ENCODE measurements at regions not wholly inside any gene's neighbourhood (a gene's known extent, or its start where the extent isn't known, plus 50 kb on each side); places are given as distances from the start of the nearest gene placed in this dataset.

DNA sequence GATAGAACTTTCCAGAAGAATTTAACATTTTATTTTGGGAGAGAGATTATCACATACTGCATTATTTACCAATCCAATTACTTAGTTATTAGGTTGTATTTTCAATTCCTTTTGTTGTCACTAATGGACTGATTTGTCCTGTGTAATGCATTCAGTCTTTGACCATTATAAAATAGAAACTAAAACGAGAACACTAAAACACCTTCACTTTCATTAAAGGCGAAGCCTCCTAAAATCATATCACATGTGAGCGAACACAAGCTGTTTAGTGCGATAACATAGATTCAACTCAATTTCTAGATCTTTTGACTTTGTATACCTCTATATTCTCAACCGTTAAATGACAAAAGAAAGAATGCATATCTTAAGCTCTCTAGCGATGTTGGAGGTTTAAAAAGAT is 253.4 kb downstream of the VGLL3 start:
- H3K27me3 ChIP-seq (ENCODE audit: control insufficient read depth in 1 of 2, insufficient read depth in 2 of 2, low read length in 1 of 2) = no peaks in the 10 kb centered on the region
- no peak overlapping the region for H3K27ac ChIP-seq (ENCODE audit: low read depth in 1 of 2, low read length in 2 of 2)
- no peaks in the 10 kb centered on the region for H3K4me1 ChIP-seq (ENCODE audit: control insufficient read depth in 1 of 2, insufficient read depth in 2 of 2, low read length in 2 of 2)
- H3K4me3 ChIP-seq (ENCODE audit: low read length in 2 of 2) = no peak overlapping the region
- no peaks in the 10 kb centered on the region for H3K36me3 ChIP-seq (ENCODE audit: control insufficient read depth in 1 of 2, insufficient read depth in 2 of 2, low read length in 1 of 2)
- ATAC-seq (ENCODE audit: low FRiP score) = no peak
- intact Hi-C loops (cut with DNase I) = no loop called here
- 89 to 90% methylated on average over 6 of the region's 6 CpGs for WGBS, 2 donors
- no peak for DNase-seq
- H3K9me3 ChIP-seq (ENCODE audit: control insufficient read depth, low read length) = no peaks in the 10 kb centered on the region

DNA sequence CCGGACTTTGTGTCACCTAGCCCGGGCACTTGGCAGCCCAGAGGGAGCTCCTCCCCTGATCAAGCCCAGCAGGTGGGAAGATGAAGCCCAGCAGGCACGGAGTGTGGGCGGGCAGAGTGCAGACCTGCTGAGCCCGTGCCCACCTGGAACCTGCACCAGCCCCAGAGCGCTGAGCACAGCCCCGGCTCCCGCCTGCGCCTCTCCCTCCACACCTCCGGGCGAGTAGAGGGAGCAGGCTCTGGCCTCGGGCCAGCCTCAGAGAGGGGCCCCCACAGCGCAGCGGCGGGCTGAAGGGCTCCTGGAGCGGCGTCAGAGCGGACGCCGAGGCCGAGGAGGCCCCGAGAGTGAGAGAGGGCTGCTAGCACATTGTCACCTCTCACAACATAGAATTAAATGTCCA is 257.7 kb downstream of the VGLL3 start:
- Histone ChIP-seq H3K4me1 (ENCODE audit: control insufficient read depth in 1 of 2, insufficient read depth in 2 of 2, low read length in 2 of 2) (no peaks in the 10 kb centered on the region), H3K4me3 (ENCODE audit: low read length in 2 of 2) (no peak overlapping the region), H3K9me3 (ENCODE audit: control insufficient read depth, low read length) (peaks cover 3% of the 10 kb centered on the region), H3K36me3 (ENCODE audit: control insufficient read depth in 1 of 2, insufficient read depth in 2 of 2, low read length in 1 of 2) (no peaks in the 10 kb centered on the region), H3K27me3 (ENCODE audit: control insufficient read depth in 1 of 2, insufficient read depth in 2 of 2, low read length in 1 of 2) (no peaks in the 10 kb centered on the region), H3K27ac (ENCODE audit: low read depth in 1 of 2, low read length in 2 of 2) (no peak overlapping the region)
- ATAC-seq (ENCODE audit: low FRiP score) = no peak
- intact Hi-C loops (cut with DNase I) = no loop called here
- WGBS, 2 donors = 92 to 94% methylated on average over 22 of the region's 22 CpGs
- no peak for DNase-seq

DNA sequence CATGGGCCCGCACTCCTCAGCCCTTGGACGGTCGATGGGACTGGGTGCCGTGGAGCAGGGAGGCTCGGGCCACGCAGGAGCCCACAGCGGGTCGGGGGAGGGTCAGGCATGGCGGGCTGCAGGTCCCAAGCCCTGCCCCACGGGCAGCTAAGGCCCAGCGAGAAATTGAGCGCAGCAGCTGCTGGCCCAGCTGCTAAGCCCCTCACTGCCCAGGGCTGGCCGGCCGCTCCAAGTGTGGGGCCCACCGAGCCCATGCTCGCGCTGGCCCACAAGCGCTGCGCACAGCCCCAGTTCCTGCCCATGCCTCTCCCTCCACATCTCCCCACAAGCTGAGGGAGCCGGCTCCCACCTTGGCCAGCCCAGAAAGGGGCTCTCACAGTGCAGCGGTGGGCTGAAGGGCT is 259.4 kb downstream of the VGLL3 start:
- no peaks in the 10 kb centered on the region for H3K27me3 ChIP-seq (ENCODE audit: control insufficient read depth in 1 of 2, insufficient read depth in 2 of 2, low read length in 1 of 2)

DNA sequence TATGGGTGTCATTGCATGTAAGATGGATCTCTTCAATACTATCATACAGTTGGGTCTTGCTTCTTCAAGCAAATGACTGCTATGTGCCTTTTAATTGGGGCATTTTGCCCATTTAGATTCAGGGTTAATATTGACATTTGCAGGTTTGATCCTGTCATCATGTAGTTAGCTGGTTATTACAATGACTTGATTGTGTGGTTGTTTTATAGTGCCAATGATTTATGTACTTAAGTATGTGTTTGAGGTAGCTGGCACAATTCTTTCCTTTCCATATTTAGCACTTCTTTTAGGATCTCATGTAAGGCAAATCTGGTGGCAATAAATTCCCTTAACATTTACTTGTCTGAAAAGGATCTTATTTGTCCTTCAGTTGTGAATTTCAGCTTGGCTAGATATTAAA is 267.5 kb downstream of the VGLL3 start:
- H3K27me3 ChIP-seq (ENCODE audit: control insufficient read depth in 1 of 2, insufficient read depth in 2 of 2, low read length in 1 of 2) = no peaks in the 10 kb centered on the region
- H3K4me1 ChIP-seq (ENCODE audit: control insufficient read depth in 1 of 2, insufficient read depth in 2 of 2, low read length in 2 of 2) = no peaks in the 10 kb centered on the region
- no peak overlapping the region for H3K27ac ChIP-seq (ENCODE audit: low read depth in 1 of 2, low read length in 2 of 2)
- intact Hi-C loops (cut with DNase I) = no loop called here
- no peaks in the 10 kb centered on the region for H3K36me3 ChIP-seq (ENCODE audit: control insufficient read depth in 1 of 2, insufficient read depth in 2 of 2, low read length in 1 of 2)
- DNase-seq (no peak), ATAC-seq (ENCODE audit: low FRiP score) (no peak)
- no peaks in the 10 kb centered on the region for H3K9me3 ChIP-seq (ENCODE audit: control insufficient read depth, low read length)
- H3K4me3 ChIP-seq (ENCODE audit: low read length in 2 of 2) = no peak overlapping the region

More for the DNA sequence above, 259.4 kb downstream of the VGLL3 start:
- H3K4me1 ChIP-seq (ENCODE audit: control insufficient read depth in 1 of 2, insufficient read depth in 2 of 2, low read length in 2 of 2) = no peaks in the 10 kb centered on the region
- no peak for ATAC-seq (ENCODE audit: low FRiP score)
- H3K9me3 ChIP-seq (ENCODE audit: control insufficient read depth, low read length) = peaks cover 3% of the 10 kb centered on the region
- no peak overlapping the region for H3K27ac ChIP-seq (ENCODE audit: low read depth in 1 of 2, low read length in 2 of 2)
- no peaks in the 10 kb centered on the region for H3K36me3 ChIP-seq (ENCODE audit: control insufficient read depth in 1 of 2, insufficient read depth in 2 of 2, low read length in 1 of 2)
- H3K4me3 ChIP-seq (ENCODE audit: low read length in 2 of 2) = no peak overlapping the region
- DNase-seq = no peak
- WGBS, 2 donors = 95 to 97% methylated on average over 20 to 21 of the region's 21 CpGs
- intact Hi-C loops (cut with DNase I) = no loop called here

DNA sequence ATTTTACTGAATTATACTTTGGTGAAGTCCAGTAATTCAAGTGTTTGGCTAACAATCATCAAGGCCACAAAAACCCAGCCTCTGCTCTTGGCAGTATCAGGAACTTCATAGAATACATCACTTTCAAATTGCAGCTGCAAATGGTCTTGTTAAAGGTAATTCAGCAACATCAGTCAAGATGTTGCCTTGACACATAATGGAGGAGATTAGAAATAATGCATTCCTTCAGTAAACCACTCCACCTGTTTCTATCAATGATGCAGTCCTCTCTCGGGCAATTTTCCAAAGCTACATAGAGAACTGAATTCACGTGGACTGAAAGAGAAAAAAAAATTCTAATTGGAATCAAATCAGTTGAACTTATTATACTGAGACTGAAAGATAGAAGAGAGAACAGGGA is 279.3 kb downstream of the VGLL3 start:
- 69 to 70% methylated on average over 2 of the region's 2 CpGs for WGBS, 2 donors
- Histone ChIP-seq H3K4me1 (ENCODE audit: control insufficient read depth in 1 of 2, insufficient read depth in 2 of 2, low read length in 2 of 2) (no peaks in the 10 kb centered on the region), H3K4me3 (ENCODE audit: low read length in 2 of 2) (no peak overlapping the region), H3K9me3 (ENCODE audit: control insufficient read depth, low read length) (no peaks in the 10 kb centered on the region), H3K27ac (ENCODE audit: low read depth in 1 of 2, low read length in 2 of 2) (no peak overlapping the region), H3K36me3 (ENCODE audit: control insufficient read depth in 1 of 2, insufficient read depth in 2 of 2, low read length in 1 of 2) (no peaks in the 10 kb centered on the region), H3K27me3 (ENCODE audit: control insufficient read depth in 1 of 2, insufficient read depth in 2 of 2, low read length in 1 of 2) (no peaks in the 10 kb centered on the region)
- no peak for ATAC-seq (ENCODE audit: low FRiP score)
- no peak for DNase-seq
- intact Hi-C loops (cut with DNase I) = no loop called here

DNA sequence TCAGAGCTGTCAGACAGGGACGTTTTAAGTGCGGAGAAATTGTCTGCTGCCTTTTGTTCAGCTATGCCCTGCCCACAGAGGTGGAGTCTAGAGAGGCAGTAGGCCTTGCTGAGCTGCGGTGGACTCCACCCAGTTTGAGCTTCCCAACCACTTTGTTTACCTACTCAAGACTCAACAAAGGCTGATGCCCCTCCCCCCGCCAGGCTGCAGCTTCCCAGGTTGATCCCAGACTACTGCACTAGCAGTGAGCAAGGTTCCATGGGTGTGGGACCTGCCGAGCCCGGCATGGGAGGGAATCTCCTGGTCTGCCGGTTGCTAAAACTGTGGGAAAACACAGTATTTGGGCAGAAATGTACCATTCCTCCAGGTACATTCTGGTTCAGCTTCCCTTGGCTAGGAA is 282.1 kb downstream of the VGLL3 start:
- intact Hi-C loops (cut with DNase I) = no loop called here
- no peak overlapping the region for H3K27ac ChIP-seq (ENCODE audit: low read depth in 1 of 2, low read length in 2 of 2)
- H3K9me3 ChIP-seq (ENCODE audit: control insufficient read depth, low read length) = no peaks in the 10 kb centered on the region
- H3K4me3 ChIP-seq (ENCODE audit: low read length in 2 of 2) = no peak overlapping the region
- 88 to 89% methylated on average over 7 of the region's 7 CpGs for WGBS, 2 donors
- no peaks in the 10 kb centered on the region for H3K27me3 ChIP-seq (ENCODE audit: control insufficient read depth in 1 of 2, insufficient read depth in 2 of 2, low read length in 1 of 2)
- DNase-seq (no peak), ATAC-seq (ENCODE audit: low FRiP score) (no peak)
- no peaks in the 10 kb centered on the region for H3K36me3 ChIP-seq (ENCODE audit: control insufficient read depth in 1 of 2, insufficient read depth in 2 of 2, low read length in 1 of 2)
- no peaks in the 10 kb centered on the region for H3K4me1 ChIP-seq (ENCODE audit: control insufficient read depth in 1 of 2, insufficient read depth in 2 of 2, low read length in 2 of 2)

DNA sequence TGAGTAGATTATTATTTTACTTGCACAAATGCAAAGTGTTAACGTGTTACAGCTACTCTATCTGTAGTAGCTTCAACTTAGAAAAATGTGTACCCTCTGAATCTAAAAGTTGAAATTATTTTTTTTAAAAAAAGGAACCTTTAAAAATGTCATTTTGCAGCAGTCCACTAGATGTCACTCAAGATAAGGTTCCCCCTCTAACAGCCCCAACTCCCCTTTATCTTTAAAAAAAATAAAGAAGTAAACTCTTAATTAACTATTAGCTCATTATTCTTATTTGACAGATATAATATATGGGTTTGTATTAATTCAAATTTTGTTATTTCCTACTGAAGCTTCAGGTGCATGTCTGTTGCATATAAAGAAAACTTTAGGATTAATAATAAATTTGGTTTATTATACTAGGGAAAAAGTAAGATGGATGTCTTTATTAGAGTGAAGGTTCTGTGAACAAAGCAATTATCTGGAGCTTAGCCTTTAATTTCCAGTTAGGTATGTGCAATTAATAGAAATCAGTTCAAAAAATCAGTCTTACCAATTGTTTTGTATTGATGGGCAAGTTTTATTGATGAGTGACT is 288.5 kb downstream of the VGLL3 start:
- Histone ChIP-seq H3K4me3 (ENCODE audit: low read length in 2 of 2) (no peak overlapping the region), H3K27ac (ENCODE audit: low read depth in 1 of 2, low read length in 2 of 2) (no peak overlapping the region)
- intact Hi-C loops (cut with DNase I) = no loop called here

DNA sequence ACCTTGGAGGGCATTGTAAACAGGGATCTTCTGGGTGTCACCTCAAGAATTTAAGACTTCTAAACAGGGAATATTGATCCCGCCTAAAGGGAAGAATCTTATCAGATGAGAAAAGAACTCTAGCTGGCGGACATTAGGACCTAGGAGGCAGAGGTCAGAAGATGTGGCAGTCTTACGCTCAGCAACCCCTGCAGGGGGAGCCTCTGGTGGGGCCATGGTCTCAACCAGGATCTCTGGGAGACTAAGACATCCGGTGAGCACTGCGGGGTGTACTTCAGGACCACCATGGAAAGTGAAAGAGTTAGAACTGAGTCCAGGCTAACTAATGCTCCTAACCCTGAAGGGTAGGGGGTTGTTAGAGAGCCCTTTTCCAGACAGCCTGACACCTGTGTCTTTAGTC is 295.2 kb downstream of the VGLL3 start:
- H3K36me3 ChIP-seq (ENCODE audit: control insufficient read depth in 1 of 2, insufficient read depth in 2 of 2, low read length in 1 of 2) = no peaks in the 10 kb centered on the region

More for the DNA sequence above, 288.5 kb downstream of the VGLL3 start:
- Histone ChIP-seq H3K9me3 (ENCODE audit: control insufficient read depth, low read length) (no peaks in the 10 kb centered on the region), H3K36me3 (ENCODE audit: control insufficient read depth in 1 of 2, insufficient read depth in 2 of 2, low read length in 1 of 2) (no peaks in the 10 kb centered on the region), H3K4me1 (ENCODE audit: control insufficient read depth in 1 of 2, insufficient read depth in 2 of 2, low read length in 2 of 2) (no peaks in the 10 kb centered on the region), H3K27me3 (ENCODE audit: control insufficient read depth in 1 of 2, insufficient read depth in 2 of 2, low read length in 1 of 2) (no peaks in the 10 kb centered on the region)
- no peak for ATAC-seq (ENCODE audit: low FRiP score)
- DNase-seq = no peak
- 6 to 11% methylated on average over 1 of the region's 1 CpG for WGBS, 2 donors

DNA sequence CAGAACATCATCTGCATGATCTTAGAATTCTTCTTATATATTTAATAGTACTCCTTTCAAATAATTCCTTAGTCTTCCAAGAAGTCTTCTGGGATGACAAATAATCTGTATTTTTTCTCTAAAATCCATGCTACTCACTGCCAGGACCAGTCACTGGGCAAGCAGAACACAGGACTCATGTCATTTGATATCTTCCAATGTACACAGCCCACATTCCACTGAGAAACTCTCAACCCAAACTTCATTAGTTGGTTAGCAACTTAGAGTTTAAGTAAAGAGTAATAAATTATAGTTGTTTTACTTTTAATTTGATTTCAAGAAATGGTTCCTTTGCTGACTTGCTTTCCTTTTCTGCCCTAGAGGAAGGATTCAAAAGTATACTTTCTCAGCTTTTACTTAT is 317.0 kb downstream of the VGLL3 start:
- Histone ChIP-seq H3K27ac (ENCODE audit: low read depth in 1 of 2, low read length in 2 of 2) (no peak overlapping the region), H3K4me1 (ENCODE audit: control insufficient read depth in 1 of 2, insufficient read depth in 2 of 2, low read length in 2 of 2) (no peaks in the 10 kb centered on the region), H3K36me3 (ENCODE audit: control insufficient read depth in 1 of 2, insufficient read depth in 2 of 2, low read length in 1 of 2) (no peaks in the 10 kb centered on the region), H3K4me3 (ENCODE audit: low read length in 2 of 2) (no peak overlapping the region), H3K9me3 (ENCODE audit: control insufficient read depth, low read length) (no peaks in the 10 kb centered on the region), H3K27me3 (ENCODE audit: control insufficient read depth in 1 of 2, insufficient read depth in 2 of 2, low read length in 1 of 2) (no peaks in the 10 kb centered on the region)
- DNase-seq (no peak), ATAC-seq (ENCODE audit: low FRiP score) (no peak)
- intact Hi-C loops (cut with DNase I) = no loop called here

More for the DNA sequence above, 295.2 kb downstream of the VGLL3 start:
- H3K4me1 ChIP-seq (ENCODE audit: control insufficient read depth in 1 of 2, insufficient read depth in 2 of 2, low read length in 2 of 2) = no peaks in the 10 kb centered on the region
- H3K9me3 ChIP-seq (ENCODE audit: control insufficient read depth, low read length) = no peaks in the 10 kb centered on the region
- WGBS, 2 donors = 78 to 84% methylated on average over 5 of the region's 5 CpGs
- DNase-seq = no peak
- intact Hi-C loops (cut with DNase I) = no loop called here
- H3K27me3 ChIP-seq (ENCODE audit: control insufficient read depth in 1 of 2, insufficient read depth in 2 of 2, low read length in 1 of 2) = no peaks in the 10 kb centered on the region
- H3K4me3 ChIP-seq (ENCODE audit: low read length in 2 of 2) = no peak overlapping the region
- no peak overlapping the region for H3K27ac ChIP-seq (ENCODE audit: low read depth in 1 of 2, low read length in 2 of 2)
- ATAC-seq (ENCODE audit: low FRiP score) = no peak
